GM12878 (cell line): ENCODE measurements at regions not wholly inside any gene's neighbourhood (a gene's known extent, or its start where the extent isn't known, plus 50 kb on each side); places are given as distances from the start of the nearest gene placed in this dataset.

ENCODE experiments used
- ATAC-seq: fragments of 200-7000 bp; cut with Tn5 transposase; 3 replicates; pipeline ENCODE4 v1.9.1; 2020; ENCODE audit warnings: mild to moderate bottlenecking, moderate library complexity
- BruUV-seq: library from RNA; stranded (reverse); fragments of 400-500 nt; replicated peaks from 2 replicates; lab custom pipeline; 2021; lab: Mats Ljungman, UMichigan
- CTCF ChIA-PET: fragments of 300-600 bp; sonication (Branson Sonifier 250); formaldehyde crosslinking; extraction: SDS; loops from one replicate; lab custom pipeline; 2021; ENCODE audit warnings: inconsistent platforms; lab: Yijun Ruan, JAX
- POLR2A ChIA-PET: fragments of 350-600 bp; formaldehyde crosslinking; extraction: SDS; loops from one replicate; lab custom pipeline; 2021; ENCODE audit warnings: inconsistent platforms; lab: Charles Lee
- RAD21 ChIA-PET: fragments of 300-600 bp; sonication (Branson Sonifier 250); formaldehyde crosslinking; loops from one replicate; lab custom pipeline; 2023; ENCODE audit warnings: antibody characterized with exemption; ENCODE audit not compliant: unreplicated experiment; lab: Charles Lee
- SMC1A ChIA-PET: fragments of 300-600 bp; sonication (Branson Sonifier 250); formaldehyde crosslinking; loops from one replicate; lab custom pipeline; 2023; ENCODE audit not compliant: unreplicated experiment, uncharacterized antibody; lab: Charles Lee
- DNase-seq: peaks from one replicate; pipeline ENCODE4 v3.0.0-alpha.2; 2011; ENCODE audit warnings: low read depth, low spot score
- FAIRE-seq: peaks from 3 replicates; lab custom pipeline; 2011; peaks lifted over from hg19 to GRCh38; lab: Jason Lieb, UNC
- H2AFZ ChIP-seq: 2 replicates; pipeline ENCODE4 v1.6.0; 2011; ENCODE audit warnings: low read depth, low read length, control low read depth; ENCODE audit not compliant: control insufficient read depth
- H3K27ac ChIP-seq: 2 replicates; pipeline ENCODE4 v1.5.1; 2011; ENCODE audit warnings: control low read depth; ENCODE audit not compliant: control insufficient read depth, insufficient read depth
- H3K27me3 ChIP-seq, 2 experiments: replicated peaks in 1 of 2; 2 replicates each; pipeline versions ENCODE4 v1.6.0 to v1.6.1; 2011; ENCODE audit warnings: low read length in 1 of 2; ENCODE audit not compliant: control insufficient read depth in 2 of 2, insufficient read depth in 2 of 2
- H3K36me3 ChIP-seq, 2 experiments: 2 replicates each; pipeline ENCODE4 v1.5.1; 2011; ENCODE audit warnings: low read length in 1 of 2; ENCODE audit not compliant: control insufficient read depth in 2 of 2, insufficient read depth in 2 of 2
- H3K4me1 ChIP-seq: 2 replicates; pipeline ENCODE4 v1.6.1; 2011; ENCODE audit warnings: mild to moderate bottlenecking, low read length, moderate library complexity, mixed read lengths; ENCODE audit not compliant: control insufficient read depth, insufficient read depth
- H3K4me2 ChIP-seq: 2 replicates; pipeline ENCODE4 v1.6.0; 2011; ENCODE audit warnings: control low read depth; ENCODE audit not compliant: control insufficient read depth, insufficient read depth
- H3K4me3 ChIP-seq: fragments of 200-600 bp; sonication (generic); 2 replicates; pipeline ENCODE4 v1.5.1; 2016
- H3K79me2 ChIP-seq: 2 replicates; pipeline ENCODE4 v1.6.0; 2011; ENCODE audit warnings: low read length; ENCODE audit not compliant: control insufficient read depth, insufficient read depth
- H3K9ac ChIP-seq: 2 replicates; pipeline ENCODE4 v1.8.0; 2011; ENCODE audit warnings: low read length, control low read depth, mixed read lengths; ENCODE audit not compliant: control insufficient read depth, insufficient read depth
- H3K9me3 ChIP-seq: replicated peaks from 3 replicates; pipeline ENCODE4 v1.5.1; 2011; ENCODE audit warnings: mild to moderate bottlenecking, low read length; ENCODE audit not compliant: control insufficient read depth, insufficient read depth
- H4K20me1 ChIP-seq: 2 replicates; pipeline ENCODE4 v1.6.0; 2011; ENCODE audit not compliant: control insufficient read depth, insufficient read depth
- ASH2L ChIP-seq: fragments of 300-600, 200-600 bp; sonication (generic); IDR thresholded peaks from 2 replicates; pipeline ENCODE4 v1.6.1; 2017; ENCODE audit warnings: low read depth, mild to moderate bottlenecking, borderline replicate concordance
- ATF3 ChIP-seq: IDR thresholded peaks from 2 replicates; pipeline ENCODE4 v1.6.1; 2011; ENCODE audit warnings: low read depth, mild to moderate bottlenecking, low read length, moderate library complexity, borderline replicate concordance; ENCODE audit errors: extremely low read depth
- CBX3 ChIP-seq: fragments of 200-600 bp; sonication (generic); IDR thresholded peaks from 2 replicates; pipeline ENCODE4 v1.6.1; 2016; ENCODE audit warnings: low read depth, borderline replicate concordance
- EED ChIP-seq: sonication (generic); IDR thresholded peaks from 2 replicates; pipeline ENCODE4 v1.6.1; 2016; ENCODE audit warnings: antibody characterized with exemption, low read depth
- FOXK2 ChIP-seq: fragments of 450-650 bp; IDR thresholded peaks from 2 replicates; pipeline ENCODE4 v1.6.1; 2017; ENCODE audit warnings: mild to moderate bottlenecking, moderate library complexity
- MEF2A ChIP-seq: IDR thresholded peaks from 2 replicates; pipeline ENCODE4 v1.6.1; 2011; ENCODE audit warnings: low read depth, mild to moderate bottlenecking, low read length, moderate library complexity; ENCODE audit not compliant: insufficient read depth
- MYC ChIP-seq: IDR thresholded peaks from 2 replicates; pipeline ENCODE4 v1.6.1; 2011; ENCODE audit warnings: mild to moderate bottlenecking, low read length, moderate library complexity, inconsistent platforms; ENCODE audit not compliant: insufficient read depth, insufficient replicate concordance, insufficient read length, severe bottlenecking
- NFIC ChIP-seq: IDR thresholded peaks from 2 replicates; pipeline ENCODE4 v1.6.1; 2012; ENCODE audit warnings: low read depth, mild to moderate bottlenecking, inconsistent platforms, low read length, moderate library complexity
- NFYA ChIP-seq: IDR thresholded peaks from 2 replicates; pipeline ENCODE4 v1.6.1; 2011; ENCODE audit warnings: low read depth, mild to moderate bottlenecking, low read length, improper control_type of control experiment, borderline replicate concordance
- POLR2AphosphoS2 ChIP-seq: IDR thresholded peaks from 2 replicates; pipeline ENCODE4 v1.6.1; 2011; ENCODE audit warnings: low read depth, mild to moderate bottlenecking, low read length, improper control_type of control experiment, moderate library complexity
- RAD21 ChIP-seq: IDR thresholded peaks from 2 replicates; pipeline ENCODE4 v1.6.1; 2011; ENCODE audit warnings: mild to moderate bottlenecking, low read depth, low read length, moderate library complexity; ENCODE audit not compliant: insufficient read depth
- TAF1 ChIP-seq: IDR thresholded peaks from 2 replicates; pipeline ENCODE4 v1.6.1; 2011; ENCODE audit warnings: mild to moderate bottlenecking, low read depth, low read length, borderline replicate concordance
- TCF12 ChIP-seq: IDR thresholded peaks from 2 replicates; pipeline ENCODE4 v1.6.1; 2011; ENCODE audit warnings: low read depth, mild to moderate bottlenecking, low read length
- WGBS: methylation state at CpG from one replicate; pipeline ENCODE4 v1.1.6; 2016; ENCODE audit warnings: low lambda C conversion rate; ENCODE audit not compliant: insufficient replicate concordance, insufficient coverage; ENCODE audit errors: missing lambda C conversion rate; 5-methylcytosine and 5-hydroxymethylcytosine counted together
- in situ Hi-C: fragments of 300-500 bp; cut with MboI; formaldehyde crosslinking; loops from 9 replicates; pipeline ENCODE4 v1.14.3; 2018; ENCODE audit warnings: mixed read lengths
- intact Hi-C: fragments of 100-400 bp; cut with micrococcal nuclease; formaldehyde crosslinking; loops from one replicate; pipeline ENCODE4 v1.14.2; 2022; ENCODE audit not compliant: unreplicated experiment

- Histone ChIP-seq H2AFZ (no peak overlapping the region), H3K79me2 (no peaks in the 10 kb centered on the region), H3K4me1 (no peaks in the 10 kb centered on the region), H4K20me1 (no peaks in the 10 kb centered on the region), H3K4me2 (no peak overlapping the region), H3K4me3 (no peak overlapping the region), H3K9ac (no peak overlapping the region), H3K9me3 (no peaks in the 10 kb centered on the region), H3K36me3 (no peaks in the 10 kb centered on the region), H3K27me3 (no peaks in the 10 kb centered on the region), H3K27ac (no peak overlapping the region)
- 26% methylated on average over 3 of the region's 3 CpGs for WGBS
- FAIRE-seq = no peak
- ATAC-seq = no peak
- CTCF ChIA-PET = no interaction called here
- SMC1A ChIA-PET = no interaction called here
- RAD21 ChIA-PET = no interaction called here
- in situ Hi-C loops (no loop called here), intact Hi-C loops (no loop called here)
- TF ChIP-seq NFYA (no peak), EED (no peak), ATF3 (no peak), ASH2L (no peak), FOXK2 (no peak), MEF2A (no peak), MYC (no peak), POLR2AphosphoS2 (no peak), CBX3 (no peak), TAF1 (no peak), NFIC (no peak), RAD21 (no peak), TCF12 (no peak)
- POLR2A ChIA-PET = no interaction called here
- no peak for DNase-seq
- BruUV-seq = no TSS peak
Observed at GRCh38 chr2:144875290-144875969, 355.5 kb upstream of the ZEB2 start.
